ENCODE measurements at regions not wholly inside any gene's neighbourhood (a gene's known extent, or its start where the extent isn't known, plus 50 kb on each side); places are given as distances from the start of the nearest gene placed in this dataset.

DNA sequence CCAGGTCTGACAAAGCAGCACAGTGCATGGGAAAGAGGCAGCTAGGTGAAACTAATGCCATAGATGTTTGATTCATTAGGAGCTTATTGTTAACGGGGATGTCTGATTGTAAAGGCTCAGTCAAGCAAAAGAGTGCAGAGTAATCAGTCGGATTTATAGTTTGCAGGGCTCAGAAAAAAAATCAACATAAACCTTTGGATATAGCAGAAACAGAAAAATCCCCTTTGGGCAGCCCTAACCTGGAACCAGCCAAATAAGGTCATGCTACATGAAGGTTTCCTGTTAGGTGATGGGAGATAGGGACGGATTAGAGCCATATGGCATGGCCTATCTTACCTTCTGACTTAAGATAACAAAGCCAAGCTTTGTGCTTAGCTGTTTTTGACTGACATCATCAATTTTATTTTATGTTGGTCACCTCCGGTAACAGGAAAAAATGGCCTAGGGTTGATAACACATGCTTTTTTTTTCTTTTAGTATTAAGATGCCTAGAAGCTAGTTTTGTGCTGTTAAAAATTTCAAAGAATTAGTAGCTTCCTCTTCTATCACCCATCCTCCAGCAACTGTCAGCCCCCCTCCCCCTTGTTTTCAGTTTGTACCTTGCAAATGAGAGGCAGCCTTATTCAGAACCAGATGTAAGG, 60.7 kb upstream of the ZEB2 start:
- intact Hi-C loops (cut with DNase I; ENCODE audit: low total_unique reads) = no loop called here
- Histone ChIP-seq H3K27me3 (no peaks in the 10 kb centered on the region), H3K9me3 (no peaks in the 10 kb centered on the region), H3K4me3 (no peak overlapping the region), H3K27ac (no peak overlapping the region), H3K36me3 (no peaks in the 10 kb centered on the region), H3K4me1 (no peaks in the 10 kb centered on the region)
- no peak for TF ChIP-seq POLR2AphosphoS5 (IDR thresholded peaks at IDR 0.05)
- TF ChIP-seq, protein P1, sequence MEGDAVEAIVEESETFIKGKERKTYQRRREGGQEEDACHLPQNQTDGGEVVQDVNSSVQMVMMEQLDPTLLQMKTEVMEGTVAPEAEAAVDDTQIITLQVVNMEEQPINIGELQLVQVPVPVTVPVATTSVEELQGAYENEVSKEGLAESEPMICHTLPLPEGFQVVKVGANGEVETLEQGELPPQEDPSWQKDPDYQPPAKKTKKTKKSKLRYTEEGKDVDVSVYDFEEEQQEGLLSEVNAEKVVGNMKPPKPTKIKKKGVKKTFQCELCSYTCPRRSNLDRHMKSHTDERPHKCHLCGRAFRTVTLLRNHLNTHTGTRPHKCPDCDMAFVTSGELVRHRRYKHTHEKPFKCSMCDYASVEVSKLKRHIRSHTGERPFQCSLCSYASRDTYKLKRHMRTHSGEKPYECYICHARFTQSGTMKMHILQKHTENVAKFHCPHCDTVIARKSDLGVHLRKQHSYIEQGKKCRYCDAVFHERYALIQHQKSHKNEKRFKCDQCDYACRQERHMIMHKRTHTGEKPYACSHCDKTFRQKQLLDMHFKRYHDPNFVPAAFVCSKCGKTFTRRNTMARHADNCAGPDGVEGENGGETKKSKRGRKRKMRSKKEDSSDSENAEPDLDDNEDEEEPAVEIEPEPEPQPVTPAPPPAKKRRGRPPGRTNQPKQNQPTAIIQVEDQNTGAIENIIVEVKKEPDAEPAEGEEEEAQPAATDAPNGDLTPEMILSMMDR (IDR thresholded peaks at IDR 0.05) = no peak
- TF ChIP-seq POLR2A (IDR thresholded peaks at IDR 0.05) = no peak
- no peak for DNase-seq (ENCODE audit: low spot score in 2 of 2)

DNA sequence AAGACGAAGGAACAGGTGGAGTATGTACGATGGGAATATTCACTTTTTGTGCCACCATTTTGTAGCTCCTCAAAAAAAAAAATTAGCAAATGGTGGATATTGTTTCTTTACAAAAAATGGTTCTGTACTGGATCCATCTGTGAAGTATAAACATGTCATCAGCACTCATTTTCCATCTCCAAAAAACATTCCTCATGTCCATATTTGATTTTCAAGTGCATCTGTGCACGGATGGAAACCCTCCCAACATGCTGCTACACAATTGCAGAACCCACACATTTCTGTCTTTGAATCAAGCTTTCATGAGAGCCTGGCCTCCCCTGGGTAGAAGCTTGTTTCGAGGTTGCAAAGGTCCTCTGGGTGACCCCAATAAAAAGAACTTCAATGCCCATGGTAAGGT, 59.6 kb upstream of the ZEB2 start:
- DNase-seq (ENCODE audit: low spot score in 2 of 2) = no peak

DNA sequence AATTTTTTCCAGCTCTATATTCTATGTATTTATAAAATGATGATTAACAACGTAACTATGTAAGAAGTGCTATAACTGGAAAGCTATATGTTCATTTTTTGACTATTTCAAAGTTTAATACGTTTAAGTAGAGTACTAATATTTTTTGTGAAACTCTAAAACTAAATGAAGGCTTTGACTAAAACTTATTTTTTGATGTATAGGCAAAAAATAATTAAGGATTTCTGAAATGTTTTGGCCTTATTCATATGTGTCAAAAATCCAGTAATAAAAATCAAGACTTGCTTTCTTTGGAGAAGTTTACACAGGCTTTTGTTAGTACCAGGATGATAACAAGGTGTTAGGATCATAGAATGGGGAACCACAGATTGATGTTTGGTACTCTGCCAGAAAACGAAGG, 58.2 kb upstream of the ZEB2 start:
- Histone ChIP-seq H3K27ac (no peak overlapping the region), H3K4me3 (no peak overlapping the region), H3K27me3 (no peaks in the 10 kb centered on the region), H3K4me1 (no peaks in the 10 kb centered on the region), H3K36me3 (no peaks in the 10 kb centered on the region), H3K9me3 (no peaks in the 10 kb centered on the region)
- DNase-seq (ENCODE audit: low spot score in 2 of 2) = no peak
- TF ChIP-seq POLR2AphosphoS5 (IDR thresholded peaks at IDR 0.05) = no peak
- TF ChIP-seq, protein P1 (IDR thresholded peaks at IDR 0.05) = no peak
- TF ChIP-seq POLR2A (IDR thresholded peaks at IDR 0.05) = no peak
- intact Hi-C loops (cut with DNase I; ENCODE audit: low total_unique reads) = no loop called here

More for the DNA sequence above, 59.6 kb upstream of the ZEB2 start:
- Histone ChIP-seq H3K9me3 (no peaks in the 10 kb centered on the region), H3K27me3 (no peaks in the 10 kb centered on the region), H3K27ac (no peak overlapping the region), H3K36me3 (no peaks in the 10 kb centered on the region), H3K4me3 (no peak overlapping the region), H3K4me1 (no peaks in the 10 kb centered on the region)
- intact Hi-C loops (cut with DNase I; ENCODE audit: low total_unique reads) = no loop called here
- TF ChIP-seq POLR2A (IDR thresholded peaks at IDR 0.05) (no peak), POLR2AphosphoS5 (IDR thresholded peaks at IDR 0.05) (no peak)
- TF ChIP-seq, protein P1 (IDR thresholded peaks at IDR 0.05) = no peak

DNA sequence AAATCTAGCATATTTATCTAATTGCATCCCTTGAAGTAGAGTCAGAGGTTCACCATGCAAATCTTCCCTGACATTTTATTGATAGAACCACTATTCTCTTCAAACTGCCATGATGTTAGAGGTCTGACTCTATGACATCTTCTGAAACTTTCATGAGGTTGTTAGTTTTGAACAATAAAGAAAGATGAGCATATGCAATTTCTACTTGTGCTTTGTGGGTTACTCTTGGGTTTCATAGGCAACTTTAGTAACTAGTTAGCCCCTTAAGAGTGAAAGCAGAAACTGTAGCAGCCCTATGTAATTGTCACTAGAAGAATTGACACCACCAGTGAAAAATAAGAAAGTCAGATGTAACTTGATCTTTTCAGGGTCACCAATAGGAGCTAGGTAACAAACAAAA, 53.1 kb upstream of the ZEB2 start:
- Histone ChIP-seq H3K27ac (no peak overlapping the region), H3K27me3 (no peaks in the 10 kb centered on the region), H3K4me3 (no peak overlapping the region), H3K9me3 (no peaks in the 10 kb centered on the region), H3K4me1 (no peaks in the 10 kb centered on the region), H3K36me3 (no peaks in the 10 kb centered on the region)
- intact Hi-C loops (cut with DNase I; ENCODE audit: low total_unique reads) = no loop called here
- no peak for TF ChIP-seq POLR2A (IDR thresholded peaks at IDR 0.05)
- TF ChIP-seq POLR2AphosphoS5 (IDR thresholded peaks at IDR 0.05) = no peak
- TF ChIP-seq, protein P1 (IDR thresholded peaks at IDR 0.05) = no peak
- DNase-seq (ENCODE audit: low spot score in 2 of 2) = no peak

DNA sequence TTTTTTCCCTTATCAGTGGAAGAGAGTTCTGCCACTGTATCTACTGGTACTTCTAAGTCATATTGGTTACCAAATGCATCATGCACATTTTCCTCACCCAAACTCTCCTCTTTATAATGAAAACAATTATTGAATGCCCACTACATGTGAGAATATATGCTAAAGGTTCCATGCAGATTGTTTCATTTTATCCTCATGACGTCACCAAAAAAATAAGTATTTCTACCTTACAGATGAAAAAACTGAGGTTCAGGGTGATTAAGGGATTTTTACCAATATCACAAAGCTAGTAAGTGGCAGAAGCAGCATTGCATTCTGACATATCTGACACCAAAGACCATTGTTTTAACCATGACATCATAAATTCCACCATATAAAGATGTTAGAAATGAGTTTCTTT, 51.9 kb upstream of the ZEB2 start:
- H3K4me3 ChIP-seq = no peak overlapping the region
- TF ChIP-seq, protein P1 (IDR thresholded peaks at IDR 0.05) = no peak
- TF ChIP-seq POLR2A (IDR thresholded peaks at IDR 0.05) = no peak
- no peak for TF ChIP-seq POLR2AphosphoS5 (IDR thresholded peaks at IDR 0.05)
- intact Hi-C loops (cut with DNase I; ENCODE audit: low total_unique reads) = no loop called here
- no peaks in the 10 kb centered on the region for H3K9me3 ChIP-seq
- H3K36me3 ChIP-seq = no peaks in the 10 kb centered on the region
- DNase-seq (ENCODE audit: low spot score in 2 of 2) = no peak
- H3K27me3 ChIP-seq = no peaks in the 10 kb centered on the region
- H3K4me1 ChIP-seq = no peaks in the 10 kb centered on the region
- H3K27ac ChIP-seq = no peak overlapping the region
